ENCODE measurements at regions not wholly inside any gene's neighbourhood (a gene's known extent, or its start where the extent isn't known, plus 50 kb on each side); places are given as distances from the start of the nearest gene placed in this dataset.

GRCh38 chr2:35545301-35545700 lies 810.3 kb upstream of the CRIM1 start:
- TF ChIP-seq, protein P1, sequence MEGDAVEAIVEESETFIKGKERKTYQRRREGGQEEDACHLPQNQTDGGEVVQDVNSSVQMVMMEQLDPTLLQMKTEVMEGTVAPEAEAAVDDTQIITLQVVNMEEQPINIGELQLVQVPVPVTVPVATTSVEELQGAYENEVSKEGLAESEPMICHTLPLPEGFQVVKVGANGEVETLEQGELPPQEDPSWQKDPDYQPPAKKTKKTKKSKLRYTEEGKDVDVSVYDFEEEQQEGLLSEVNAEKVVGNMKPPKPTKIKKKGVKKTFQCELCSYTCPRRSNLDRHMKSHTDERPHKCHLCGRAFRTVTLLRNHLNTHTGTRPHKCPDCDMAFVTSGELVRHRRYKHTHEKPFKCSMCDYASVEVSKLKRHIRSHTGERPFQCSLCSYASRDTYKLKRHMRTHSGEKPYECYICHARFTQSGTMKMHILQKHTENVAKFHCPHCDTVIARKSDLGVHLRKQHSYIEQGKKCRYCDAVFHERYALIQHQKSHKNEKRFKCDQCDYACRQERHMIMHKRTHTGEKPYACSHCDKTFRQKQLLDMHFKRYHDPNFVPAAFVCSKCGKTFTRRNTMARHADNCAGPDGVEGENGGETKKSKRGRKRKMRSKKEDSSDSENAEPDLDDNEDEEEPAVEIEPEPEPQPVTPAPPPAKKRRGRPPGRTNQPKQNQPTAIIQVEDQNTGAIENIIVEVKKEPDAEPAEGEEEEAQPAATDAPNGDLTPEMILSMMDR (IDR thresholded peaks at IDR 0.05; ENCODE audit: borderline replicate concordance): no peak
- Histone ChIP-seq H3K4me1 (no peaks in the 10 kb centered on the region), H3K27ac (replicated peaks) (no peak overlapping the region), H3K36me3 (no peaks in the 10 kb centered on the region), H3K4me3 (no peak overlapping the region), H3K27me3 (ENCODE audit: low read depth) (no peaks in the 10 kb centered on the region), H3K9me3 (replicated peaks) (no peaks in the 10 kb centered on the region)
- DNase-seq: no peak
- intact Hi-C loops (cut with micrococcal nuclease): no loop called here

DNA sequence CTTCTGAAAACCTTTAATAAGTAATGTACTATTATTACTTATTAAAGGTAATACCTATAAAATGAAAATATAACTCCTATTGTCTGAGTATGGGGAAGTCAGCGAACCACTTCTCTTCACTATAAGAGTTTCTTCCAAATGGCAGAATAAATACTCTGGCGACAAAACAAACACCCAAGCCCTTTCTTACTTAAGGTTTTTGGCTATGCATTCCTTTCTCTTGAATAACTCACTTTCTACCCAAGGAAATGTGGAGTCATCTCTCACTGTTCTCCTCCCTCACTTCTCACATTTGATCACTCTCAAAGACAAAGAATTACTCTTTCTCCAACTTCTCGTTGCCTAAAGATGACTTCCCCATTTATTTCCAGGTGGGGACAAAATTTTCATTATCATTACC lies 816.8 kb upstream of the CRIM1 start:
- no peaks in the 10 kb centered on the region for H3K36me3 ChIP-seq
- DNase-seq: no peak
- no peak overlapping the region for H3K27ac ChIP-seq (replicated peaks)
- intact Hi-C loops (cut with micrococcal nuclease): no loop called here
- H3K4me1 ChIP-seq: no peaks in the 10 kb centered on the region
- TF ChIP-seq, protein P1 (IDR thresholded peaks at IDR 0.05; ENCODE audit: borderline replicate concordance): no peak
- no peak overlapping the region for H3K4me3 ChIP-seq
- peaks cover 1% of the 10 kb centered on the region for H3K9me3 ChIP-seq (replicated peaks)
- H3K27me3 ChIP-seq (ENCODE audit: low read depth): no peaks in the 10 kb centered on the region

DNA sequence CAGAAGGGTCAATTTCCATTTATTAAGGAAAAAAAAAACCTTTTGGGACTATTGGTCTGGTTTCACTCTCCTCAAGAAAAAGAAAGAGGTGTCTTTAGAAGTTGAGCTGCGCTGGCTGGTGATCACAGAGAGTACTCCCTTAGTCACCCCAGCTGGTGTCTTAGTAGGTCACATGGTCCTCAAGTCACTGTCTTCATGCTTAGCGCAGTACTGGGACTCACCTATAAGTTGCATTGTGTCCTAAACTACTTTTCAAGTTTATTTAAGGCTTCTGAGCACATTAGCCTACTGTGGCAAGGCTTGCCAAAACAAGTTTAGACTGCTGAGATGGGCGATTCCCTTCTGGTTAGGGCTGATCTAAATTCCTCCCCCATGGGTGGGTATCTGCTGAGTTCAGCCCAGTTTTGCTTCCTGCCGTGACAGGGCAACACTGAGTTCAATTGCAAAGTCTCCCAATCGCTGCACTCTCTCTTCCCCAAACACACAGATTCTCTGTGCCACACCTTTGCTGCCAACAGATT lies 824.9 kb upstream of the CRIM1 start:
- Histone ChIP-seq H3K36me3 (no peaks in the 10 kb centered on the region), H3K4me3 (no peak overlapping the region), H3K27me3 (ENCODE audit: low read depth) (no peaks in the 10 kb centered on the region), H3K4me1 (no peaks in the 10 kb centered on the region), H3K9me3 (replicated peaks) (peaks cover 13% of the 10 kb centered on the region), H3K27ac (replicated peaks) (no peak overlapping the region)
- DNase-seq: no peak
- intact Hi-C loops (cut with micrococcal nuclease): no loop called here
- TF ChIP-seq, protein P1 (IDR thresholded peaks at IDR 0.05; ENCODE audit: borderline replicate concordance): no peak

DNA sequence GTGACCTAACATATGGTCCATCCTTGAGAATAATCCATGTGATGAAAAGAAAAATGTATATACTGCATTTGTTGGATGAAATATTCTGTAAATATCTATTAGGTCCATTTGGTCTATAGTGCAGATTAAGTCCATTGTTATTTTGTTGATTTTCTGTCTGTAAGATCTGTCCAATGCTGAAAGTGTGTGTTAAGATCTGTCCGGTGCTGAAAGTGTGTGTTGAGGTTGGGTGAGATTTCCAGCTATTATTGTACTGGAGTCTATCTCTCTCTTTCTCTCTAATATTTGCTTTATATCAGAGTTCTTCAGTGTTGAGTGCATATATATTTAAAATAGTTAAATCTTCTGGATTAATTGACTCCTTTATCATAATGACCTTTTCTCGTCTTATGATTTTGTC lies 828.8 kb upstream of the CRIM1 start:
- TF ChIP-seq, protein P1 (IDR thresholded peaks at IDR 0.05; ENCODE audit: borderline replicate concordance): no peak
- Histone ChIP-seq H3K4me3 (no peak overlapping the region), H3K9me3 (replicated peaks) (peaks cover 11% of the 10 kb centered on the region), H3K27me3 (ENCODE audit: low read depth) (no peaks in the 10 kb centered on the region), H3K4me1 (no peaks in the 10 kb centered on the region), H3K36me3 (no peaks in the 10 kb centered on the region), H3K27ac (replicated peaks) (no peak overlapping the region)
- intact Hi-C loops (cut with micrococcal nuclease): no loop called here
- DNase-seq: no peak

DNA sequence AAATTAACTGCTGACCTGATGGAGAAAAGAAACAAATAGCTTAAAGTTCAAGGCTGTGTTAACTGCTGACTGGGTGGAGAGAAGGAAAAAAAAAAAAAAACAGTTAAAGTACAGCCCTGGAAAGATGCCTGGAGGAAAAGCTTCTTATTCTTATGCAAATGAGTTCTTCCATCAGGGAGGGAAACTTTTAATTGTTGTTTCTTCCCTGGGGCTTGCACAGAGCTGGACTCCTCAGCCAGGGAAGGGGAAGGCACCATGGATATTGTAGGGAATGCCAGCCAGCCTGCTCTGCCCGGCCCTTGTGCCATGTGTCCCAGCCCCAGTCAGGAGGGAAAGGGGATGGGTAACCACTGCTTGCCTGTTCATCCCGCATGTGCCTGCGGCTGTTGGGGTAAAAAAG lies 833.1 kb upstream of the CRIM1 start:
- Histone ChIP-seq H3K36me3 (no peaks in the 10 kb centered on the region), H3K27ac (replicated peaks) (no peak overlapping the region), H3K4me1 (no peaks in the 10 kb centered on the region), H3K27me3 (ENCODE audit: low read depth) (no peaks in the 10 kb centered on the region), H3K9me3 (replicated peaks) (peaks cover 42% of the 10 kb centered on the region), H3K4me3 (no peak overlapping the region)
- TF ChIP-seq, protein P1 (IDR thresholded peaks at IDR 0.05; ENCODE audit: borderline replicate concordance): no peak
- intact Hi-C loops (cut with micrococcal nuclease): no loop called here
- no peak for DNase-seq

GRCh38 chr2:35510636-35511035 lies 844.9 kb upstream of the CRIM1 start:
- intact Hi-C loops (cut with micrococcal nuclease): no loop called here
- H3K9me3 ChIP-seq (replicated peaks): peaks cover 17% of the 10 kb centered on the region
- no peak overlapping the region for H3K27ac ChIP-seq (replicated peaks)
- DNase-seq: no peak
- no peaks in the 10 kb centered on the region for H3K4me1 ChIP-seq
- H3K4me3 ChIP-seq: no peak overlapping the region
- H3K36me3 ChIP-seq: no peaks in the 10 kb centered on the region
- H3K27me3 ChIP-seq (ENCODE audit: low read depth): no peaks in the 10 kb centered on the region
- TF ChIP-seq, protein P1 (IDR thresholded peaks at IDR 0.05; ENCODE audit: borderline replicate concordance): no peak

All from left ventricle myocardium inferior (tissue), 1 donor.